Stomach smooth muscle (tissue), 2 donors: ENCODE measurements at regions not wholly inside any gene's neighbourhood (a gene's known extent, or its start where the extent isn't known, plus 50 kb on each side); places are given as distances from the start of the nearest gene placed in this dataset.

Experiments used
- H3K27ac ChIP-seq: one replicate; pipeline ENCODE4 v1.7.0; 2013; ENCODE audit warnings: mild to moderate bottlenecking, low read length, inconsistent platforms
- H3K27me3 ChIP-seq, 2 donors: one replicate each; pipeline ENCODE4 v1.7.0; 2013; ENCODE audit warnings: low read length in 2 of 2; ENCODE audit not compliant: insufficient read depth in 2 of 2, control insufficient read depth in 1 of 2
- H3K36me3 ChIP-seq, 2 donors: one replicate each; pipeline ENCODE4 v1.7.0; 2013; ENCODE audit warnings: low read length in 2 of 2; ENCODE audit not compliant: control insufficient read depth in 2 of 2, insufficient read depth in 2 of 2
- H3K4me1 ChIP-seq: one replicate; pipeline ENCODE4 v1.7.0; 2013; ENCODE audit warnings: low read length; ENCODE audit not compliant: control insufficient read depth, insufficient read depth
- H3K4me3 ChIP-seq, 2 donors: one replicate each; pipeline ENCODE4 v1.7.0; 2013; ENCODE audit warnings: low read length in 2 of 2
- H3K9ac ChIP-seq, 2 donors: one replicate each; pipeline ENCODE4 v1.7.0; 2013; ENCODE audit warnings: low read length in 2 of 2, mild to moderate bottlenecking in 1 of 2
- H3K9me3 ChIP-seq, 2 donors: one replicate each; pipeline ENCODE4 v1.7.0; 2013; ENCODE audit warnings: low read length in 2 of 2; ENCODE audit not compliant: control insufficient read depth in 2 of 2
- donor health status: healthy.
- donor health status: Pancreatic carcinoma.

GRCh38 chr5:17167171-17167891 lies 50.1 kb upstream of the BASP1 start:
- Histone ChIP-seq H3K9me3 (no peaks in the 10 kb centered on the region), H3K4me3 (no peak overlapping the region)

More at GRCh38 chr5:17167171-17167891, 50.1 kb upstream of the BASP1 start:
- Histone ChIP-seq H3K4me1 (no peaks in the 10 kb centered on the region), H3K27me3 (no peaks in the 10 kb centered on the region), H3K36me3 (no peaks in the 10 kb centered on the region), H3K9ac (no peak overlapping the region), H3K27ac (no peak overlapping the region)
